HEK293T (cell line): ENCODE measurements at regions not wholly inside any gene's neighbourhood (a gene's known extent, or its start where the extent isn't known, plus 50 kb on each side); places are given as distances from the start of the nearest gene placed in this dataset.

Experiments used
- CTBP1 ChIP-seq: fragments of 450-650 bp; IDR thresholded peaks from 2 replicates; pipeline ENCODE4 v1.6.1; 2016; ENCODE audit warnings: borderline replicate concordance
- ELF4 ChIP-seq: fragments of 450-650 bp; IDR thresholded peaks from 2 replicates; pipeline ENCODE4 v1.6.1; 2017; ENCODE audit warnings: antibody characterized with exemption
- SP1 ChIP-seq: fragments of 450-650 bp; IDR thresholded peaks from 2 replicates; pipeline ENCODE4 v1.6.1; 2017
- TARDBP ChIP-seq: fragments of 450-650 bp; IDR thresholded peaks from 2 replicates; pipeline ENCODE4 v1.6.1; 2016

DNA sequence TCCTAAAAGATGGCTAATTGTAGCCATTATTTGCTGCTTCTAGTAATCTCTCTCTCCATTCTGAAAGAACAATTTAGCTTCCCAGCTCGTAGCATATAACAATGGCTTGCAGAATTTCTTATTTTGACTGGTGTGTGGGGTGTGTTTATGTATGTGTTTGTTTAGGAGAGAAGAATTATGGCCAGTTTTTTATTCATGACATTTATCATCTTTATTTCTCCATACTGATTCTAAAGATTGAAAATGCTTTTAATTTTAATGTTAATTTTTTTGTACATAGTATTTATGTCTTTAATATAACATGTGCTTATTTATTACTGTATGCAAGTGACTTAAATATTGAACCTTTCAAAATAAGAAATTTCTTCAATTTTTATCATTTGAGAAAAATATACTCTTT, 115.8 kb upstream of the TMTC4 start:
- TF ChIP-seq ELF4 (no peak), SP1 (no peak), TARDBP (no peak), CTBP1 (no peak)
